Ovary (tissue), 3 donors: ENCODE measurements at regions not wholly inside any gene's neighbourhood (a gene's known extent, or its start where the extent isn't known, plus 50 kb on each side); places are given as distances from the start of the nearest gene placed in this dataset.

Experiments
- EP300 ChIP-seq: sonication (generic); formaldehyde crosslinking; IDR thresholded peaks from one replicate; pipeline ENCODE4 v1.6.1; 2017; ENCODE audit warnings: antibody characterized with exemption
- POLR2A ChIP-seq: fragments of 450-650 bp; IDR thresholded peaks from one replicate; pipeline ENCODE4 v1.6.1; 2017; ENCODE audit warnings: antibody characterized with exemption, mild to moderate bottlenecking, moderate library complexity
- TF ChIP-seq, protein P1 (sequence below), 3 donors: fragments of 450-650 bp in 2 of 3; fragments of 200-600 bp in 1 of 3; IDR thresholded peaks; one replicate each; pipeline versions ENCODE4 v1.5.1 to v1.8.0; 2016 to 2022; ENCODE audit warnings: antibody characterized with exemption in 3 of 3, mild to moderate bottlenecking in 1 of 3
- donor health status: DM: no; HTN: no; CAD: no.

DNA sequence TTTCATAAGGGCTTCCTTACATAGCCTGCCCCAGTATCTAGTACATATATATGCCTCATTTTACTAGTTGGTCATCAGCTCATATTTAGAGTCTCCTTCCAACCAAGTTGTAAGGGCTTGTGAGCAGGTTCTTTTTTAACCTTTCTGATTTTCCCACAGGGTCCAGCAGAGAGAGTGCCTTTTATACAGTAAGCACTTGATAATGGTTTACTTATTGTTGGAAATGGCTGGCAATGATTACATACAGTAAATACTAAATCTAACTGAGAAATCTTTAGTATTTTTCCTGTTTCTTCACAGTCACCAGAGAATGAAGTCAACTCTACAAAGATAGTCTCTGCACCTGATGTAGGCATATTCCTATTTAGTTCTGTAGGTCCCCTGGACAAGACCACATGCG, 135.1 kb upstream of the B3GAT2 start:
- TF ChIP-seq POLR2A (no peak), EP300 (no peak)
- TF ChIP-seq, protein P1, sequence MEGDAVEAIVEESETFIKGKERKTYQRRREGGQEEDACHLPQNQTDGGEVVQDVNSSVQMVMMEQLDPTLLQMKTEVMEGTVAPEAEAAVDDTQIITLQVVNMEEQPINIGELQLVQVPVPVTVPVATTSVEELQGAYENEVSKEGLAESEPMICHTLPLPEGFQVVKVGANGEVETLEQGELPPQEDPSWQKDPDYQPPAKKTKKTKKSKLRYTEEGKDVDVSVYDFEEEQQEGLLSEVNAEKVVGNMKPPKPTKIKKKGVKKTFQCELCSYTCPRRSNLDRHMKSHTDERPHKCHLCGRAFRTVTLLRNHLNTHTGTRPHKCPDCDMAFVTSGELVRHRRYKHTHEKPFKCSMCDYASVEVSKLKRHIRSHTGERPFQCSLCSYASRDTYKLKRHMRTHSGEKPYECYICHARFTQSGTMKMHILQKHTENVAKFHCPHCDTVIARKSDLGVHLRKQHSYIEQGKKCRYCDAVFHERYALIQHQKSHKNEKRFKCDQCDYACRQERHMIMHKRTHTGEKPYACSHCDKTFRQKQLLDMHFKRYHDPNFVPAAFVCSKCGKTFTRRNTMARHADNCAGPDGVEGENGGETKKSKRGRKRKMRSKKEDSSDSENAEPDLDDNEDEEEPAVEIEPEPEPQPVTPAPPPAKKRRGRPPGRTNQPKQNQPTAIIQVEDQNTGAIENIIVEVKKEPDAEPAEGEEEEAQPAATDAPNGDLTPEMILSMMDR (IDR thresholded peaks at IDR 0.05): no peak
